Adrenal gland (tissue), 5 donors: ENCODE measurements at regions not wholly inside any gene's neighbourhood (a gene's known extent, or its start where the extent isn't known, plus 50 kb on each side); places are given as distances from the start of the nearest gene placed in this dataset.

ENCODE experiments used
- CTCF ChIP-seq, 6 experiments: fragments of 450-650 bp in 4 of 6; fragments of 200-600 bp in 2 of 6; sonication (generic) in 1 of 6; IDR thresholded peaks; 1 replicate in 5 of 6; 2 replicates in 1 of 6; pipeline versions ENCODE4 v1.5.1 to v1.8.0; 2016 to 2021; ENCODE audit warnings: antibody characterized with exemption in 6 of 6, mild to moderate bottlenecking in 2 of 6, moderate library complexity in 1 of 6
- POLR2A ChIP-seq, 2 donors: fragments of 450-650 bp; IDR thresholded peaks; one replicate each; pipeline ENCODE4 v1.6.1; 2017; ENCODE audit warnings: antibody characterized with exemption in 2 of 2, mild to moderate bottlenecking in 2 of 2, moderate library complexity in 1 of 2
- donor health status: DM: no; HTN: no; CAD: no.

DNA sequence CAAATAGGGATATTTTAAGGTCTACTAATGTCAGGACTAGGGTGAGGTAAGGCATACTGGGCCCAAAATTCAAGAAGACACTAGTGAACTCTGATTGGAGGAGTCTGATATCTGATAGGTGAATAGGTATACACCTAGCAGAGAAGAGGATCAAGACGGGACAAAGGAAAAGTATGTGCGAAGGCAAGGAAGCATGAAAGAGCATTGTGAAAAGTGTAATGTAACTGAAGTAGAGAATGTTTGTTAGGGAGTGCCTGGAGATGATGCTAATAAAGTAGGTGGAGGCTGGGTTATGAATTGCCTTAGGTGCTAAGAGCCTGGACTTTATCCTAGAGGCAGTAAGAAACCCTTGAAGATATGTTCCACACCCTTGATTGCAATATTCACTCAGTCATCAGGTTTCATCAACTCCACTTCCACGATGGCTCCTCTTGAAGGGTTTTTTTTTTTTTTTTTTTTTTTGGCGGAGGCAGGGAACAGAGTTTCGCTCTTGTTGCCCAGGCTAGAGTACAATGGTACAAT, 49.9 kb upstream of the XIAP start:
- TF ChIP-seq CTCF (IDR thresholded peaks at IDR 0.05) (no peak), POLR2A (IDR thresholded peaks at IDR 0.05) (no peak)
